ENCODE measurements at regions not wholly inside any gene's neighbourhood (a gene's known extent, or its start where the extent isn't known, plus 50 kb on each side); places are given as distances from the start of the nearest gene placed in this dataset.

GRCh38 chr4:32475710-32476109 is 1755.5 kb downstream of the PCDH7 start:
- Histone ChIP-seq H3K27me3 (ENCODE audit: control insufficient read depth in 1 of 2, insufficient read depth in 2 of 2, low read length in 2 of 2) (no peaks in the 10 kb centered on the region), H3K27ac (ENCODE audit: low read depth in 1 of 2, low read length in 2 of 2) (no peak overlapping the region), H3K4me3 (ENCODE audit: low read length) (no peak overlapping the region), H3K9me3 (ENCODE audit: control insufficient read depth in 1 of 2, insufficient read depth in 1 of 2, low read length in 2 of 2) (peaks cover 0 to 13% of the 10 kb centered on the region in 2 experiments), H3K36me3 (ENCODE audit: insufficient read depth, low read length) (no peaks in the 10 kb centered on the region), H3K4me1 (ENCODE audit: insufficient read depth, low read length) (no peaks in the 10 kb centered on the region)
- Mint-ChIP-seq H3K4me1 (ENCODE audit: low read depth) (no peaks in the 10 kb centered on the region), H3K9me3 (peaks cover 4% of the 10 kb centered on the region), H3K4me3 (no peak overlapping the region), H3K27ac (no peak overlapping the region), H3K36me3 (ENCODE audit: low read depth) (no peaks in the 10 kb centered on the region), H3K27me3 (no peaks in the 10 kb centered on the region)
- CTCF ChIA-PET = no interaction called here
- POLR2A ChIA-PET = no interaction called here
- TF ChIP-seq CTCF (IDR thresholded peaks at IDR 0.05) = no peak
- intact Hi-C loops (cut with DNase I, micrococcal nuclease) = no loop called here
- DNase-seq (no peak), ATAC-seq (ENCODE audit: poor library complexity) (no peak)

GRCh38 chr4:32477518-32477917 is 1757.3 kb downstream of the PCDH7 start:
- intact Hi-C loops (cut with DNase I, micrococcal nuclease) = no loop called here
- no peak for ATAC-seq (ENCODE audit: poor library complexity)
- CTCF ChIA-PET = no interaction called here

GRCh38 chr4:32485956-32486355 is 1765.8 kb downstream of the PCDH7 start:
- Mint-ChIP-seq H3K9me3 (peaks cover 9% of the 10 kb centered on the region), H3K4me3 (no peak overlapping the region), H3K27me3 (no peaks in the 10 kb centered on the region), H3K4me1 (ENCODE audit: low read depth) (no peaks in the 10 kb centered on the region), H3K27ac (no peak overlapping the region), H3K36me3 (ENCODE audit: low read depth) (no peaks in the 10 kb centered on the region)
- H3K4me3 ChIP-seq (ENCODE audit: low read length) = no peak overlapping the region
- no peak for TF ChIP-seq CTCF (IDR thresholded peaks at IDR 0.05)
- no peak for ATAC-seq (ENCODE audit: poor library complexity)
- ChIA-PET CTCF (no interaction called here), POLR2A (no interaction called here)
- H3K36me3 ChIP-seq (ENCODE audit: insufficient read depth, low read length) = no peaks in the 10 kb centered on the region
- H3K4me1 ChIP-seq (ENCODE audit: insufficient read depth, low read length) = no peaks in the 10 kb centered on the region
- peaks cover 0 to 9% of the 10 kb centered on the region in 2 experiments for H3K9me3 ChIP-seq (ENCODE audit: control insufficient read depth in 1 of 2, insufficient read depth in 1 of 2, low read length in 2 of 2)
- no peaks in the 10 kb centered on the region for H3K27me3 ChIP-seq (ENCODE audit: control insufficient read depth in 1 of 2, insufficient read depth in 2 of 2, low read length in 2 of 2)
- H3K27ac ChIP-seq (ENCODE audit: low read depth in 1 of 2, low read length in 2 of 2) = no peak overlapping the region
- intact Hi-C loops (cut with DNase I, micrococcal nuclease) = no loop called here
- no peak for DNase-seq

More at GRCh38 chr4:32477518-32477917, 1757.3 kb downstream of the PCDH7 start:
- H3K4me3 ChIP-seq (ENCODE audit: low read length) = no peak overlapping the region
- no peaks in the 10 kb centered on the region for H3K27me3 ChIP-seq (ENCODE audit: control insufficient read depth in 1 of 2, insufficient read depth in 2 of 2, low read length in 2 of 2)
- H3K4me1 ChIP-seq (ENCODE audit: insufficient read depth, low read length) = no peaks in the 10 kb centered on the region
- H3K27ac ChIP-seq (ENCODE audit: low read depth in 1 of 2, low read length in 2 of 2) = no peak overlapping the region
- POLR2A ChIA-PET = no interaction called here
- no peaks in the 10 kb centered on the region for H3K36me3 Mint-ChIP-seq (ENCODE audit: low read depth)
- H3K4me3 Mint-ChIP-seq = no peak overlapping the region
- H3K27me3 Mint-ChIP-seq = no peaks in the 10 kb centered on the region
- H3K9me3 Mint-ChIP-seq = peaks cover 4% of the 10 kb centered on the region
- H3K36me3 ChIP-seq (ENCODE audit: insufficient read depth, low read length) = no peaks in the 10 kb centered on the region
- no peak for TF ChIP-seq CTCF (IDR thresholded peaks at IDR 0.05)
- no peak for DNase-seq
- no peaks in the 10 kb centered on the region for H3K4me1 Mint-ChIP-seq (ENCODE audit: low read depth)
- H3K27ac Mint-ChIP-seq = no peak overlapping the region
- H3K9me3 ChIP-seq (ENCODE audit: control insufficient read depth in 1 of 2, insufficient read depth in 1 of 2, low read length in 2 of 2) = peaks cover 0 to 18% of the 10 kb centered on the region in 2 experiments
